Transverse colon (tissue), 4 donors: ENCODE measurements at regions not wholly inside any gene's neighbourhood (a gene's known extent, or its start where the extent isn't known, plus 50 kb on each side); places are given as distances from the start of the nearest gene placed in this dataset.

Experiments
- DNase-seq: peaks from one replicate; pipeline ENCODE4 v3.0.0-alpha.2; 2019
- H3K27ac ChIP-seq, 4 donors: fragments of 200-600 bp; sonication (generic); 2 replicates each; pipeline ENCODE4 v1.5.1; 2016 to 2018; ENCODE audit warnings: inconsistent platforms in 4 of 4
- H3K27me3 ChIP-seq: fragments of 200-600 bp; sonication (generic); 2 replicates; pipeline ENCODE4 v1.5.1; 2017; ENCODE audit warnings: inconsistent platforms
- H3K36me3 ChIP-seq, 4 donors: fragments of 200-600 bp; sonication (generic); 2 replicates each; pipeline ENCODE4 v1.5.1; 2017 to 2019; ENCODE audit warnings: inconsistent platforms in 4 of 4
- H3K4me1 ChIP-seq, 4 donors: fragments of 200-600 bp; sonication (generic); 2 replicates each; pipeline ENCODE4 v1.5.1; 2017 to 2020; ENCODE audit warnings: inconsistent platforms in 4 of 4
- H3K4me3 ChIP-seq, 4 donors: fragments of 200-600 bp; sonication (generic); 1 replicate in 1 of 4; 2 replicates in 3 of 4; pipeline versions ENCODE4 v1.5.1 to v1.6.1; 2017 to 2019; ENCODE audit warnings: inconsistent platforms in 4 of 4
- H3K9me3 ChIP-seq, 2 donors: fragments of 200-600 bp; sonication (generic); 2 replicates each; pipeline ENCODE4 v1.5.1; 2017 to 2019; ENCODE audit warnings: inconsistent platforms in 2 of 2
- CTCF ChIP-seq, 5 experiments: fragments of 200-600 bp in 3 of 5; fragments of 450-650 bp in 2 of 5; sonication (generic) in 3 of 5; IDR thresholded peaks; 1 replicate in 2 of 5; 2 replicates in 3 of 5; pipeline ENCODE4 v1.5.1; 2016 to 2017; ENCODE audit warnings: antibody characterized with exemption in 5 of 5, inconsistent platforms in 3 of 5, mild to moderate bottlenecking in 2 of 5, moderate library complexity in 1 of 5
- EP300 ChIP-seq: sonication (generic); formaldehyde crosslinking; IDR thresholded peaks from one replicate; pipeline ENCODE4 v1.6.1; 2017; ENCODE audit warnings: antibody characterized with exemption, low read depth
- POLR2A ChIP-seq: fragments of 450-650 bp; IDR thresholded peaks from one replicate; pipeline ENCODE4 v1.6.1; 2016; ENCODE audit warnings: antibody characterized with exemption, mild to moderate bottlenecking, moderate library complexity
- POLR2AphosphoS5 ChIP-seq, 3 donors: sonication (generic); formaldehyde crosslinking; IDR thresholded peaks; one replicate each; pipeline ENCODE4 v1.6.1; 2016; ENCODE audit warnings: antibody characterized with exemption in 3 of 3
- WGBS, 2 donors: methylation state at CpG; one replicate each; pipeline ENCODE4 v1.1.5; 2018; ENCODE audit warnings: low coverage in 1 of 2; 5-methylcytosine and 5-hydroxymethylcytosine counted together
- in situ Hi-C, 4 donors: fragments of 200-750 bp; cut with MboI; loops; one replicate each; pipeline versions ENCODE4 v1.15.0 to v1.15.1; 2017; ENCODE audit warnings: low sequenced_read_pairs in 3 of 4, low pct_ligation_motif_present in 1 of 4, low pct_unique_long_range_greater_than_20kb in 1 of 4
- intact Hi-C: fragments of 100-400 bp; cut with DNase I; formaldehyde crosslinking; loops from one replicate; pipeline ENCODE4 v1.15.1; 2023; ENCODE audit warnings: low total_unique reads

GRCh38 chr4:14177987-14178386 is 550.5 kb upstream of the BOD1L1 start:
- H3K27me3 ChIP-seq: no peaks in the 10 kb centered on the region
- DNase-seq: peak; percentile 15
- peaks cover 0 to 5% (median 0%) of the 10 kb centered on the region in 4 donors for H3K4me1 ChIP-seq
- H3K36me3 ChIP-seq: no peaks in the 10 kb centered on the region
- in situ Hi-C loops: no loop called here
- peak overlapping the region in 2 of 4 donors; percentile 41 to 50 for H3K27ac ChIP-seq
- TF ChIP-seq EP300 (no peak), CTCF (IDR thresholded peaks at IDR 0.05) (no peak), POLR2AphosphoS5 (IDR thresholded peaks at IDR 0.05) (no peak), POLR2A (no peak)
- no peaks in the 10 kb centered on the region for H3K9me3 ChIP-seq
- H3K4me3 ChIP-seq: no peak overlapping the region
- WGBS, 2 donors: 71 to 85% methylated on average over 2 to 3 of the region's 3 CpGs
- intact Hi-C loops: no loop called here

- Histone ChIP-seq H3K27ac (peak overlapping the region in 1 of 4 donors; percentile 48), H3K9me3 (no peaks in the 10 kb centered on the region), H3K27me3 (no peaks in the 10 kb centered on the region), H3K4me3 (no peak overlapping the region), H3K36me3 (no peaks in the 10 kb centered on the region), H3K4me1 (peaks cover 0 to 5% (median 0%) of the 10 kb centered on the region in 4 donors)
- TF ChIP-seq EP300 (no peak), CTCF (IDR thresholded peaks at IDR 0.05) (no peak), POLR2A (no peak), POLR2AphosphoS5 (IDR thresholded peaks at IDR 0.05) (no peak)
- intact Hi-C loops: no loop called here
- in situ Hi-C loops: no loop called here
- WGBS, 2 donors: 8 to 11% methylated on average over 1 of the region's 1 CpG
- no peak for DNase-seq
These were observed 550.9 kb upstream of the BOD1L1 start for GRCh38 chr4:14178421-14178820.

- Histone ChIP-seq H3K4me3 (no peak overlapping the region), H3K27ac (no peak overlapping the region), H3K27me3 (no peaks in the 10 kb centered on the region), H3K4me1 (peaks cover 0 to 7% (median 2%) of the 10 kb centered on the region in 4 donors), H3K9me3 (no peaks in the 10 kb centered on the region), H3K36me3 (no peaks in the 10 kb centered on the region)
- DNase-seq: no peak
- TF ChIP-seq POLR2AphosphoS5 (IDR thresholded peaks at IDR 0.05) (no peak), POLR2A (no peak), CTCF (IDR thresholded peaks at IDR 0.05) (no peak), EP300 (no peak)
- WGBS, 2 donors: 77 to 100% methylated on average over 1 to 2 of the region's 2 CpGs
- in situ Hi-C loops (no loop called here), intact Hi-C loops (no loop called here)
These were observed 552.6 kb upstream of the BOD1L1 start for GRCh38 chr4:14180166-14180565.

GRCh38 chr4:14180983-14181601 is 553.6 kb upstream of the BOD1L1 start:
- Histone ChIP-seq H3K36me3 (no peaks in the 10 kb centered on the region), H3K9me3 (no peaks in the 10 kb centered on the region), H3K27ac (no peak overlapping the region), H3K4me3 (no peak overlapping the region), H3K27me3 (no peaks in the 10 kb centered on the region), H3K4me1 (peaks cover 0 to 7% (median 2%) of the 10 kb centered on the region in 4 donors)
- intact Hi-C loops: no loop called here
- TF ChIP-seq POLR2AphosphoS5 (IDR thresholded peaks at IDR 0.05): no peak
- no peak for TF ChIP-seq CTCF (IDR thresholded peaks at IDR 0.05)
- TF ChIP-seq EP300: no peak
- no peak for TF ChIP-seq POLR2A
- in situ Hi-C loops: no loop called here
- WGBS, 2 donors: 78% methylated on average over 4 to 6 of the region's 6 CpGs
- no peak for DNase-seq
